ENCODE measurements at regions not wholly inside any gene's neighbourhood (a gene's known extent, or its start where the extent isn't known, plus 50 kb on each side); places are given as distances from the start of the nearest gene placed in this dataset.
"Not testable (repeated sequence)": the region's sequence is repeated elsewhere in the genome, so short reads cannot be mapped to it uniquely, and the experiment has no call there.

DNA sequence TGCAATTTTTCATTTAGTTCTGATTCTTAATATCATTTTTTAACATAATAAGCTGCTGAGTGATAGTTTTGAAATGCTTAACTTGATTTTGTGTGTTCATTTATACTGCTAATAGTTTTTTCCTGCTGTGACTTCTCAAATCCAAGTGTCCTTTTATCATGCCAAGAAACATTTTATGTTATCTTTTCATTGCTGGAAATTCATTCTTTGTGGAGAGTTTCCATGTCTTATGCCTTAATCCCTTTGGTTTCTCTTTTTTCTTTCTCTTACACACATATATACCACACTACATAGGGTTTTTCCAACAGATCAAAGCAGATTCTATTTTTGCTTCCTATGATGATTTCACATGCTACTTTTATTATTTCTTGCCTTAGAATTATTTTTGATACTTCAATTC, 981.1 kb downstream of the SLC6A15 start:
- H3K27me3 Mint-ChIP-seq (ENCODE audit: low read depth, unreplicated experiment): no peaks in the 10 kb centered on the region
- no peaks in the 10 kb centered on the region for H3K36me3 Mint-ChIP-seq (ENCODE audit: low read depth, unreplicated experiment)
- no peak for TF ChIP-seq EZH2 (IDR thresholded peaks at IDR 0.05; ENCODE audit: insufficient read depth, low read length)
- TF ChIP-seq, protein P1, sequence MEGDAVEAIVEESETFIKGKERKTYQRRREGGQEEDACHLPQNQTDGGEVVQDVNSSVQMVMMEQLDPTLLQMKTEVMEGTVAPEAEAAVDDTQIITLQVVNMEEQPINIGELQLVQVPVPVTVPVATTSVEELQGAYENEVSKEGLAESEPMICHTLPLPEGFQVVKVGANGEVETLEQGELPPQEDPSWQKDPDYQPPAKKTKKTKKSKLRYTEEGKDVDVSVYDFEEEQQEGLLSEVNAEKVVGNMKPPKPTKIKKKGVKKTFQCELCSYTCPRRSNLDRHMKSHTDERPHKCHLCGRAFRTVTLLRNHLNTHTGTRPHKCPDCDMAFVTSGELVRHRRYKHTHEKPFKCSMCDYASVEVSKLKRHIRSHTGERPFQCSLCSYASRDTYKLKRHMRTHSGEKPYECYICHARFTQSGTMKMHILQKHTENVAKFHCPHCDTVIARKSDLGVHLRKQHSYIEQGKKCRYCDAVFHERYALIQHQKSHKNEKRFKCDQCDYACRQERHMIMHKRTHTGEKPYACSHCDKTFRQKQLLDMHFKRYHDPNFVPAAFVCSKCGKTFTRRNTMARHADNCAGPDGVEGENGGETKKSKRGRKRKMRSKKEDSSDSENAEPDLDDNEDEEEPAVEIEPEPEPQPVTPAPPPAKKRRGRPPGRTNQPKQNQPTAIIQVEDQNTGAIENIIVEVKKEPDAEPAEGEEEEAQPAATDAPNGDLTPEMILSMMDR (IDR thresholded peaks at IDR 0.05; ENCODE audit: insufficient read depth, low read depth, low read length): no peak
- DNase-seq (ENCODE audit: low read depth) (no peak), FAIRE-seq (no peak)
- Histone ChIP-seq H3K9ac (ENCODE audit: low read length) (no peak overlapping the region), H3K27me3 (ENCODE audit: insufficient read depth, low read length) (no peaks in the 10 kb centered on the region), H3K79me2 (ENCODE audit: insufficient read depth, low read length) (no peaks in the 10 kb centered on the region), H3K4me3 (ENCODE audit: insufficient read depth, low read depth, low read length) (no peak overlapping the region), H3K9me3 (ENCODE audit: insufficient read depth, low read depth, low read length) (no peaks in the 10 kb centered on the region), H3K27ac (ENCODE audit: low read depth, low read length) (no peak overlapping the region), H3K36me3 (ENCODE audit: insufficient read depth, low read length) (no peaks in the 10 kb centered on the region), H3K4me2 (ENCODE audit: low read length) (no peak overlapping the region), H3K4me1 (ENCODE audit: insufficient read depth, low read length) (no peaks in the 10 kb centered on the region), H2AFZ (ENCODE audit: low read depth, low read length) (no peak overlapping the region), H4K20me1 (ENCODE audit: insufficient read depth, low read length) (no peaks in the 10 kb centered on the region)
- no peaks in the 10 kb centered on the region for H3K4me1 Mint-ChIP-seq (ENCODE audit: low read depth, unreplicated experiment)
- H3K27ac Mint-ChIP-seq (ENCODE audit: unreplicated experiment): no peak overlapping the region
- no peaks in the 10 kb centered on the region for H3K9me3 Mint-ChIP-seq (ENCODE audit: unreplicated experiment)
- no peak overlapping the region for H3K4me3 Mint-ChIP-seq (ENCODE audit: unreplicated experiment)

- not testable (repeated sequence) for H3K4me3 Mint-ChIP-seq (ENCODE audit: unreplicated experiment); H3K4me2 ChIP-seq (ENCODE audit: low read length); H3K27ac ChIP-seq (ENCODE audit: low read depth, low read length); H3K4me1 ChIP-seq (ENCODE audit: insufficient read depth, low read length); H2AFZ ChIP-seq (ENCODE audit: low read depth, low read length); DNase-seq (ENCODE audit: low read depth); FAIRE-seq; H3K9me3 ChIP-seq (ENCODE audit: insufficient read depth, low read depth, low read length); H3K27ac Mint-ChIP-seq (ENCODE audit: unreplicated experiment); H3K9me3 Mint-ChIP-seq (ENCODE audit: unreplicated experiment); H4K20me1 ChIP-seq (ENCODE audit: insufficient read depth, low read length); H3K4me3 ChIP-seq (ENCODE audit: insufficient read depth, low read depth, low read length); H3K9ac ChIP-seq (ENCODE audit: low read length); H3K27me3 Mint-ChIP-seq (ENCODE audit: low read depth, unreplicated experiment); H3K4me1 Mint-ChIP-seq (ENCODE audit: low read depth, unreplicated experiment); H3K36me3 Mint-ChIP-seq (ENCODE audit: low read depth, unreplicated experiment); H3K79me2 ChIP-seq (ENCODE audit: insufficient read depth, low read length); H3K36me3 ChIP-seq (ENCODE audit: insufficient read depth, low read length); H3K27me3 ChIP-seq (ENCODE audit: insufficient read depth, low read length)
Measured at GRCh38 chr12:83929792-83930191, 982.8 kb downstream of the SLC6A15 start.

GRCh38 chr12:83920821-83921547, 991.6 kb downstream of the SLC6A15 start:
- no peaks in the 10 kb centered on the region for H3K4me1 Mint-ChIP-seq (ENCODE audit: low read depth, unreplicated experiment)
- no peaks in the 10 kb centered on the region for H3K36me3 ChIP-seq (ENCODE audit: insufficient read depth, low read length)
- no peak overlapping the region for H3K4me3 Mint-ChIP-seq (ENCODE audit: unreplicated experiment)
- H2AFZ ChIP-seq (ENCODE audit: low read depth, low read length): no peak overlapping the region
- no peak overlapping the region for H3K4me3 ChIP-seq (ENCODE audit: insufficient read depth, low read depth, low read length)
- no peaks in the 10 kb centered on the region for H4K20me1 ChIP-seq (ENCODE audit: insufficient read depth, low read length)
- H3K4me1 ChIP-seq (ENCODE audit: insufficient read depth, low read length): no peaks in the 10 kb centered on the region
- H3K27me3 Mint-ChIP-seq (ENCODE audit: low read depth, unreplicated experiment): no peaks in the 10 kb centered on the region
- no peaks in the 10 kb centered on the region for H3K9me3 Mint-ChIP-seq (ENCODE audit: unreplicated experiment)
- H3K27ac Mint-ChIP-seq (ENCODE audit: unreplicated experiment): no peak overlapping the region
- FAIRE-seq (no peak), DNase-seq (ENCODE audit: low read depth) (no peak)
- TF ChIP-seq, protein P1 (IDR thresholded peaks at IDR 0.05; ENCODE audit: insufficient read depth, low read depth, low read length): no peak
- TF ChIP-seq EZH2 (IDR thresholded peaks at IDR 0.05; ENCODE audit: insufficient read depth, low read length): no peak
- no peaks in the 10 kb centered on the region for H3K9me3 ChIP-seq (ENCODE audit: insufficient read depth, low read depth, low read length)
- H3K36me3 Mint-ChIP-seq (ENCODE audit: low read depth, unreplicated experiment): no peaks in the 10 kb centered on the region
- no peaks in the 10 kb centered on the region for H3K79me2 ChIP-seq (ENCODE audit: insufficient read depth, low read length)
- H3K27ac ChIP-seq (ENCODE audit: low read depth, low read length): no peak overlapping the region
- H3K27me3 ChIP-seq (ENCODE audit: insufficient read depth, low read length): no peaks in the 10 kb centered on the region
- no peak overlapping the region for H3K4me2 ChIP-seq (ENCODE audit: low read length)
- no peak overlapping the region for H3K9ac ChIP-seq (ENCODE audit: low read length)

Data from astrocyte (in vitro differentiated cells and primary cell).